HG02571 (cell line): ENCODE measurements at regions not wholly inside any gene's neighbourhood (a gene's known extent, or its start where the extent isn't known, plus 50 kb on each side); places are given as distances from the start of the nearest gene placed in this dataset.
"Not testable (repeated sequence)": the region's sequence is repeated elsewhere in the genome, so short reads cannot be mapped to it uniquely, and the experiment has no call there.

ENCODE experiments used
- ATAC-seq: cut with Tn5 transposase; IDR thresholded peaks from one replicate; pipeline ENCODE4 v1.9.1; 2021; ENCODE audit warnings: mild to moderate bottlenecking, moderate library complexity; ENCODE audit not compliant: unreplicated experiment

GRCh38 chr13:48806522-48806921 lies 152.8 kb downstream of the CYSLTR2 start:
- ATAC-seq: no peak

GRCh38 chr13:48808683-48809082 lies 155.0 kb downstream of the CYSLTR2 start:
- no peak for ATAC-seq

DNA sequence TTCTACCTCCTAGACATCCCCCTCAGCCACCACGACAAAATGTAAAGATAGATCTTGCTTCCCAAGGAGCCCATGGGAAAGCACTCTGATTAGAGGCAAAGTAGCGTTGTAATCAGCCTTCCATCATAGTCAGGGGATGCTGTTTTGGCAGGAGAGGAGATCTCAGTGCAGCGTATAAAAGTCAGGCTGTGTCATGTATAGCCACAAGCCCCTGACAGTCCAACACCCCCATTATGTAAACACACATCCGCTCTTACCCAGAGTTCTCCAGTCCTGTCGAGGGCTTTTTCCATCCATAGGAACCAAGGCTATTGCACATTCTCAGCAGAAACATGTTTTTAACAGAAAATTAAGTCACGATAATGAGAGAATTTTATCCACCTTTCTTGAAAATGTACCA lies 156.3 kb downstream of the CYSLTR2 start:
- ATAC-seq: no peak

- ATAC-seq: no peak
Observed at GRCh38 chr13:48813518-48813917, 159.8 kb downstream of the CYSLTR2 start.

DNA sequence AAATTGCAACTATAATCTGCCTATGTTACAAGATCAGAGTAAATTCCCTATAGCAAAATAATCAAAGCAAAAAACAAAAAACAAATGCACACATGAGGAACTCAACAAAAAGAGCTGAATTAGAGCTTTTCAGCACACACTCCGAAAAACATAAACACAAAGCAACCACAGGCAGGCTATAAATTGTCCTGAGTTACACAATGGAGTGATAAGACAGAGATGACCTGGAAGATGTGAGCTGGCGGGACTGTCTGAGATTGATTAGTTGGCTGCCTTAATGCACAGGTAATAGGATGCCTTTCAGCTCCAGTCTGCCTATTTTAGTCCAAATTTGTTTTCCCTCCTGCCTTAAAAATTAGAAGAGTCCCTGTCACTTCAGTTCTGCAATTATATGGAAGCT lies 159.0 kb upstream of the FNDC3A start:
- no peak for ATAC-seq

DNA sequence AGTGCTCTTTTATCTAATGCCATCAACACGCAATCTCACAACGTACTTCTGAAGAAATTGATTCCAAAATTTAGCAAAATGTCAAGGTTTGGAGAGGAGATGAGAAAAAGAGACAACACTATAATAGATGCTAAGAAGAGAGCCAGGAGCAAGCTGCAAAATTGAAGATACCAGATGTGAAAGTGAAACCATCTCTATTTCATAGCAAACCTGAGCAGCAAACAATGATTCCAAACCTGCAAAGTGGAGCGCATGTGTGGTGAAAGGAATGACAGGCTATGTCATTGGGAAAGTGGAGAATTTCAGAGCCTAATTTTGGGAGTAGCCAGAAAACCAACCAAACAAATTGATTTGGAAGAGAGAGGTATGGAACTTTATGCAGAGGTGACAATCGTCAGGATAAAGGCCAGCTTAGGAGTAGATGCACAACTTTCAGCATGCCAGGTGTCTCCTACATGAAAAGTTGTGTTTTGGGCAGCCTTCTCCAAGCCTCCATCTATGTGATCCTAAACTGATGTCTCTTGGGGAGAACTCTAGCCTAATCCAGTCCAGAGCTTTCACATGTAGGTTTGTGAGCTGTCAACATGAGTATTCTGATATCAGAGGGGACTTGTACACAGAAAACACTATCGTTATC lies 158.4 kb upstream of the FNDC3A start:
- ATAC-seq: no peak

DNA sequence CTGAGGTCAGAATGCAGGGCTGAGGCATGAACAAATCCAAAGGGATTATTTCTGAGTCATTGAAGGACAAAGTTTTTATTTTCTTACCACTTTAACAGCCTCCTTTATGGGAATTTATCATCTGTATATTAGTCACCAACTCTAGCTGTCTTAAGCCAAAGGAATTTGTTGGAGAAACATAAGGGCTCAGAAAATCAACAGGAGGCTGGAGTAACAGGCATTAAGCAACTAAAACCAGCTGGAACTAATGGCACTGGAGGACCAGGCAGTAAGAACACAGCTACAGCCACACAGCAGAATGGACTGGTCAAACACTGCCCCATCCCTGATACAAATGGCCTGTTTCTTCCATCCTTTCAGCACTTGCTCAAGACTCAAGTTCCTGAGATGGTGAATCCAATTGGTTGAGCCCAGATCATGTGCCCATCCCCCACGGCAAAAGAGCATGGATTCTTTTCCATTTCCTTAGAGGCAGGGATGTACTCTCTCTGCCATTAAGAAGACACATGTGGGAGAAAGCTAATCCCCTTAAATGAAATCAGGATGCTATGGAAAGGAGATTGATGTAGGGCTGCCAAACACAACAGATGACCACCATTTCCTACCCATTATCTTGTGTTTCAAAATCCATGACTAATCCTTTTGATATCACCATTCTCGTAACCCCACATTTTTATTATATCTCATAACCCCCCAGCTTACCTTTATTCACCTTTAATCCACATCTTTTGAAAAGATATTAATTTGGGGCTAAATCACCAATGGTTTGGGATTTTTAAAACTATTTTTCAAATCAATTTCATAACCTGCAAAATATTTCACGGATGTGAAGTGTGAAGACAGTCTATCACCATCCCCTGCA lies 157.0 kb upstream of the FNDC3A start:
- ATAC-seq: no peak

GRCh38 chr13:48819376-48819775 lies 156.3 kb upstream of the FNDC3A start:
- ATAC-seq: no peak

GRCh38 chr13:48819899-48820298 lies 155.8 kb upstream of the FNDC3A start:
- ATAC-seq: no peak

GRCh38 chr13:48823526-48823925 lies 152.2 kb upstream of the FNDC3A start:
- not testable (repeated sequence) for ATAC-seq

- no peak for ATAC-seq
Observed at GRCh38 chr13:48826039-48826438, 149.7 kb upstream of the FNDC3A start.

GRCh38 chr13:48826922-48827454 lies 148.7 kb upstream of the FNDC3A start:
- ATAC-seq: not testable (repeated sequence)

- no peak for ATAC-seq
Observed at GRCh38 chr13:48827709-48828108, 148.0 kb upstream of the FNDC3A start.

- no peak for ATAC-seq
Observed at GRCh38 chr13:48828962-48829411, 146.7 kb upstream of the FNDC3A start.

- ATAC-seq: no peak
Observed at GRCh38 chr13:48829536-48829935, 146.2 kb upstream of the FNDC3A start.

GRCh38 chr13:48831248-48831647 lies 144.5 kb upstream of the FNDC3A start:
- no peak for ATAC-seq

- no peak for ATAC-seq
Observed at GRCh38 chr13:48833412-48833811, 142.3 kb upstream of the FNDC3A start.

GRCh38 chr13:48835326-48835725 lies 140.4 kb upstream of the FNDC3A start:
- not testable (repeated sequence) for ATAC-seq

DNA sequence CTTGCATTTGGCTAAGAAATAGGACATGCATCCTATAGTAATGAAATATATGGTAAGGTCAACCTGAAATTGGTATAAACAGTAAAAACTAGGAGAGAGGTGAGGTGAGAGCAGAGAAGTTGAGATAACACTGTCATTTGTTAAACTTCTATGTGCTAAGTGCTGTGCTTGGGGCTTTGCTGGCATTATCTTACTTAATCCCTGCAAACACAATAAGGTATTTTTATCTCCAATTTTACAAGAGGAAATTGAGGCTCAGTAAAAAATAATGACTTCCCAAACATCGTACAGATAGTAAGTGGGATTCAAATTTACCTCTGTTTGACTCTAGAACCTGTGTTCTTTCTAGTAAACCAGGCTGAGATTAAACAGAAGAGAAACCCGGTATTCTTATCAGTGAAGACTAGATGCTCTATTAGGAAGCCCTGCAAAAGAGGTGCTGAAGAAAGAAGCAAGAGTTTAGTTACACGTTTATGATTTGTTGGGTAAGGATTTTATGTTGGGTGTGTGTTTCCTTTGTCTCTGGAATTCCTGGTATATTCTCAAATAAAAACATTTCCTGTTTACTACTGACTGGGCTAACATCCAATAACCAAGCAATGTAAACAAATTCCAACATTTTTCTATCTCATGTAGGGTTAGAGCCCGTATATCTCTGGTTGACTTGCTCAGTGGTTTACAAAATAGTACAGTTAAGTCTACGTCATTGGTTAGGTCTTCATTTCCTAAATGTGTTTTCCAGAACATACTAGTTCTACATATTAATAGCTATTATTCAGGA lies 137.3 kb upstream of the FNDC3A start:
- no peak for ATAC-seq

DNA sequence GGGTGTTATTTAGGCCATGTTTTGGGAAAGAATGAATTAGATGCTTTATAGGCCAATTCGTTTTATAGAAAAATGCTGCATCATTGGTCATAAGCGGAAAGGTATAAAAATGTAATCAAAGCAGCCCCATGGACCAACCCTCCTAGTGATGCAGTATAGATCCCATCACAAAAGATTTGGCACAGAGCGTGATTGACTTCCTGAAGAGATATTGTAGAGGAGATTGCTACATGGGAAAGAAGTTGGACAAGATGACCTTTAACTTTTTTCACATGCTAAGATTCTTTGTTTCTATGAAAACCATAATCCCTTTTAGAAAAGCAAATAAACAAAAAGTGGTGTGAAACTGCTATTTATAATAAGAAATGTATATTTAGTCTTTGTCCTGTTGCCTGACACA lies 136.5 kb upstream of the FNDC3A start:
- ATAC-seq: no peak

DNA sequence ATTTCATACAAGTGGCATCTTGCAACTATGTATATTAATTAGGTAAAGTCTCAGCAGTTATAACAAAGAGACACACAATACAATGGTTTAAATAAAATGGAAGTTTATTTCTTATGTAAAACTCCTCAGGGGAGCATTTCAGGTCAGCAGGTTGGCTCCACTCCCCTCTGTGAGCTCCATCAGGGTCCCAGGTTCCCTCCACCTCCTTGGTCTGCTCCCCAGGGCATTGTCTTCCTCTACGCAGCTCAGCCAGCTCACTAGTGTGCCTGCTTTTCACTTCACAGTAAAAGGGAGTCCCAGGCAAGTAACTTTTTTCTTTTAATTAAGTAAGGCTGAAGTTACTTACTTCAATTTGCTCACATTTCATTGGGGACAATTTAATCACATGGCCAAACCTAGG lies 135.3 kb upstream of the FNDC3A start:
- ATAC-seq: no peak
